ENCODE measurements at regions not wholly inside any gene's neighbourhood (a gene's known extent, or its start where the extent isn't known, plus 50 kb on each side); places are given as distances from the start of the nearest gene placed in this dataset.

- RAD21 ChIA-PET (ENCODE audit: unreplicated experiment): no interaction called here
- H3K4me1 ChIP-seq (ENCODE audit: control insufficient read depth, insufficient read depth, low read length): no peaks in the 10 kb centered on the region
- H3K9ac ChIP-seq (ENCODE audit: control insufficient read depth, insufficient read depth, low read length): no peak overlapping the region
- no peaks in the 10 kb centered on the region for H3K27me3 ChIP-seq (replicated peaks in 1 of 2; ENCODE audit: control insufficient read depth in 2 of 2, insufficient read depth in 2 of 2, low read length in 1 of 2)
- WGBS (ENCODE audit: insufficient coverage, insufficient replicate concordance, low lambda C conversion rate, missing lambda C conversion rate): 0% methylated on average over 1 of the region's 1 CpG
- SMC1A ChIA-PET (ENCODE audit: uncharacterized antibody, unreplicated experiment): no interaction called here
- BruUV-seq (replicated peaks): no TSS peak
- H3K9me3 ChIP-seq (replicated peaks; ENCODE audit: control insufficient read depth, insufficient read depth, low read length): no peaks in the 10 kb centered on the region
- no peak for TF ChIP-seq ZNF207 (IDR thresholded peaks at IDR 0.05; ENCODE audit: borderline replicate concordance)
- TF ChIP-seq SMAD5 (IDR thresholded peaks at IDR 0.05; ENCODE audit: low read depth): no peak
- TF ChIP-seq USF1 (IDR thresholded peaks at IDR 0.05; ENCODE audit: borderline replicate concordance, extremely low read length, insufficient read depth, low read depth, low read length): no peak
- no peak for TF ChIP-seq ZZZ3 (IDR thresholded peaks at IDR 0.05; ENCODE audit: control insufficient read depth, insufficient read length, low read depth)
- no peak for TF ChIP-seq IRF3 (IDR thresholded peaks at IDR 0.05)
- TF ChIP-seq SREBF1 (IDR thresholded peaks at IDR 0.05; ENCODE audit: low read length): no peak
- TF ChIP-seq TCF7 (IDR thresholded peaks at IDR 0.05; ENCODE audit: borderline replicate concordance): no peak
- TF ChIP-seq ZBTB4 (CRISPR knock-in tag; IDR thresholded peaks at IDR 0.05): no peak
- no peak for TF ChIP-seq RBBP5 (conservative IDR thresholded peaks at IDR 0.05)
- TF ChIP-seq SREBF2 (IDR thresholded peaks at IDR 0.05; ENCODE audit: low read length): no peak
- TF ChIP-seq ZNF217 (IDR thresholded peaks at IDR 0.05): no peak
- no peak for TF ChIP-seq TARDBP (IDR thresholded peaks at IDR 0.05; ENCODE audit: borderline replicate concordance)
- H3K4me3 ChIP-seq: no peak overlapping the region
- no peak overlapping the region for H3K27ac ChIP-seq (ENCODE audit: control insufficient read depth, insufficient read depth)
- DNase-seq (ENCODE audit: low read depth, low spot score): no peak
- no peak for ATAC-seq
- no peak overlapping the region for H2AFZ ChIP-seq (ENCODE audit: control insufficient read depth, low read depth, low read length)
- POLR2A ChIA-PET: no interaction called here
- in situ Hi-C loops (cut with MboI): no loop called here
- no peak overlapping the region for H3K4me2 ChIP-seq (ENCODE audit: control insufficient read depth, insufficient read depth)
- no peaks in the 10 kb centered on the region for H3K79me2 ChIP-seq (ENCODE audit: control insufficient read depth, insufficient read depth, low read length)
- no peak for FAIRE-seq
- H4K20me1 ChIP-seq (ENCODE audit: control insufficient read depth, insufficient read depth): no peaks in the 10 kb centered on the region
- no peaks in the 10 kb centered on the region for H3K36me3 ChIP-seq (ENCODE audit: control insufficient read depth in 2 of 2, insufficient read depth in 2 of 2, low read length in 1 of 2)
- CTCF ChIA-PET: no interaction called here
- intact Hi-C loops (cut with micrococcal nuclease; ENCODE audit: unreplicated experiment): no loop called here
Measured at GRCh38 chr18:39958876-39959275, 1996.2 kb upstream of the PIK3C3 start.

All from GM12878 (cell line).